ENCODE measurements at regions not wholly inside any gene's neighbourhood (a gene's known extent, or its start where the extent isn't known, plus 50 kb on each side); places are given as distances from the start of the nearest gene placed in this dataset.
"Not testable (repeated sequence)": the region's sequence is repeated elsewhere in the genome, so short reads cannot be mapped to it uniquely, and the experiment has no call there.

DNA sequence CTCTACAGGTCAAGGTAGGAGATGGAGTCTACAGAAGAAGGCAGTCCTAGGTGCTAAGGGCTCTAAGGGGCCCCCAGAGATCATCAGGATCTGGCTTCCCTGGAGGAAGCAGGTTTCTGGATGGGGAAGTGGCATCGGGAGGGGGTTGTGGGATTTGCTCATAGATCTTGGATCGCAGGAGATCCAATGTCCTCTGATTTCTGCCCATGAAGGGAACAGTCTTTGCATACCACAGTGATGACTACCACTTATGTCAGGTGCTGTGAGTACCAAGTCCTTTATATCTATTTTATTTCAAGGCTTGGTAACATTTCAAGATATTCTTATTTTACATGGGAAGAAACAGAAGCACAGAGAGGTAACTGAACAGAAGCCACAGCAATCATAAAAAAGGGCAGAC, 164.0 kb downstream of the RGS9 start:
- no peak for DNase-seq

DNA sequence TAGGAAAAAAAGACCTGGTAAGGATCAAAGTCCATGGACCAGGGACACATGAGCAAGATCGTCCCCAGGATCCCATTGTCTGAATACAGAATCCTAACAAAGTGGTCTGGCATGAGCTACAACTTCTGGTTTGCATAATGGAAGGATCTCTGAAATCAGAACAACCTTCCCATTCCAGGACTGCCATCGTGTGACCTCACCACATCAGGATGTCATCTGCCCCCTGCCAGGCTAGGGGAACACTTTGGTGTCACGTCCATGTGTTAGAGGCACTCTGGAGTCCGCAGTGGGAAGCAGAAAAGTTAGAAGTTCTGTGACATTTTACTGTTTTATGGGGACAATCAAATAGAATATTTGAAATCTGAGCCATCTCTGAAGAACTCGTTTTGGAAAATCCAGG, 160.7 kb downstream of the RGS9 start:
- no peak for DNase-seq

DNA sequence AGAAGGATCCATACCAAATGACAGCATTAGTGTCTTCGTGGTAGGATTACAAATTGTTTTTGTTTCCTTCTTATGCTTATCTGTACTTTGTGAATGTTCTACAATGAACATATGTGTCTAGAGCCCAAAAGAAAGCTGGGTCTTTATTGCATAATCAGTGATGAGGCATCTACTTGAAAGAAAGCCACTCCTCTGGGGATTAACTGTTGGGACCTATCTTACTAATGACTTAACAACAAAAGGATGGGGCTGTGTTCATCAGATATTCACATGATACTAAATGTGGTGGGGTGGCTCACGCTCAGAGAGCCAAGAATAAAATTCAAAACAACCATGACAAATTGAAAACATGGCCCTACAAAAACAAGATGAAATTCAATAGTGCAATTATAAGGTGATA, 160.2 kb downstream of the RGS9 start:
- DNase-seq = no peak

DNA sequence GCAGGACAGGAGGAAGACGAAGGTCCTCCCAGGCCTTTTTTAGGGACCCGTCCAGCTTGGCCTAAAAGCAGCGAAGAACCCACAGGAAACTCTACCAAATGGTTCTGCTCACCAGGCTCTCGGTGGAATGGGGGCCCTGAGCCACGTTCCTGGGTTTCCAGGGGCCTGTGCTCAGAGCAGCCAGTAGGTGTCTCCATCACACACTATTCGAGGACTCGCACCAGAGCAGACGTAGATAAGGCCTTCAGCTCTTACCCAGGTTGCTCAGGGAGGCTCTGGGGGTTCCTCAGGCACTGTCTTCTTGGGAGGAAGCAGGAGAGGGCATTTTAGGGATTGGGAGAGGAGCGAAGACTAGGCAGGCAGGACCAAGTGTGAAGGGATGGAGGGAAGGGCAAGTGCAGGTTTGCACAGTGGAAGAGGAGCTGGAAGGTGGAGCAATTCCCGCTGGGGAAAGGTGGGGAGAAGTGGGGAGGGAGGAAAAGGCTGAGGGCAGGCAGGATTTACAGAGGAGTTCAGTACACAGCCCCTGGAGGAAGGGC, 157.1 kb downstream of the RGS9 start:
- peak; percentile 69 for DNase-seq

DNA sequence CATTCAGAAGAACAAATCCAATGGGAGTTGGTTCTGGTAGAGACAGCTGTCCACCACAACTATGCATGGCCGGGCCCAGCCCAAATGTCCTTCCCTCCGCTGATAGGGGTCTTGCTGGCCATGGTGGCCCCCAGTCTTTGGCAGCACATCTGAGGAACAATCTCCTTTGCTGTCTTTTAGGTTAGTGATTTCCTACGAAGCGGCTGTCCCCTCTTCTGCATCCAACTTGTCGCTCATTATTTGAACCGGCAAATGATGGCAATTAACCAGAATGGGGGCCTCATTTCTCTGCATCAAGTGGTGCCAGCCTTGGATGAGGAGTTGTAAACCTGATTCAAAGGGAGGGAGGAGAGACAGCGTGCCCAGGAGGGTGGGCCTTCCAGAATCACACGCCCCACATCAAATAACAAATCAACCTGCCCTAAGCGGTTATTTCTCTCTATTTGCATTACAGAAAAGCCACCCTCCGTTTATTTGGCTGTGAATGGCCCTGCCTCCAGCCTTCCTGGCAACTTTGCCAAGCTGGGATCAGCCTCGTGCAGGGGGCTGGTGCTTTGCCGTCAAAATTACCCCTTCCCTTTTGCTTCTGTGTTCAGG, 156.5 kb downstream of the RGS9 start:
- no peak for DNase-seq

DNA sequence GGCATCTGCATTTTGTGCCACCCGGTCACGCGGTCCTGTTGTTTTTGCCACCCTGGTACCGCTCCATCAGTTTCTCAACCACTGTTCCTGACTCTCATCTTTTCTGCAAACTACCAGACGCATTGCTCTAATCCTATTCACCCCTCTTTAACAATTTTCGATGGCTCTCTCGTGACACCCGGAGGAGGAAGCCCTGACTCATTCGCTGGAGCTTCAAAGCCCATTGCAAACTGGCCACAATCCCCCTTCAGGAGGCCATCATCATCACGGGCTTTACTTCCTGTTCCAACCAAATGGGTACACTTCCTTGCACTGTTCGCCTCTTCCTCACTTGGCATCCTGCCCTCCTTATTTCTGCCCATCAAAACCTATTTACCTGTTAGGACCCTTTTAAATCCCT, 155.3 kb downstream of the RGS9 start:
- no peak for DNase-seq

DNA sequence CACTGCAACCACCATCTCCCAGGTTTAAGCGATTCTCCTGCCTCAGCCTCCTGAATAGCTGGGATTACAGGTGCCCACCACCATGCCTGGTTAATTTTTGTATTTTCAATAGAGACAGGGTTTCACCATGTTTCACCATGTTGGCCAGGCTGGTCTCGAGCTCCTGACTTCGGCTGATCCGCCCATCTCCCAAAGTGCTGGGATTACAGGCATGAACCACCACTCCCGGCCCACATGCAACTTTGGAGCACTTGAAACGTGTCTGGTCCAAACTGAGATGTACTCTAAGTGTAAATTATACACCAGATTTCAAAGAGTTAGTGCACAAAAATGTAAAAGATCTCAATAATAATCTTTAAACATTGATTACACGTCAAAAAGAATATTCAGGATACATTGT, 154.1 kb downstream of the RGS9 start:
- DNase-seq = not testable (repeated sequence)

DNA sequence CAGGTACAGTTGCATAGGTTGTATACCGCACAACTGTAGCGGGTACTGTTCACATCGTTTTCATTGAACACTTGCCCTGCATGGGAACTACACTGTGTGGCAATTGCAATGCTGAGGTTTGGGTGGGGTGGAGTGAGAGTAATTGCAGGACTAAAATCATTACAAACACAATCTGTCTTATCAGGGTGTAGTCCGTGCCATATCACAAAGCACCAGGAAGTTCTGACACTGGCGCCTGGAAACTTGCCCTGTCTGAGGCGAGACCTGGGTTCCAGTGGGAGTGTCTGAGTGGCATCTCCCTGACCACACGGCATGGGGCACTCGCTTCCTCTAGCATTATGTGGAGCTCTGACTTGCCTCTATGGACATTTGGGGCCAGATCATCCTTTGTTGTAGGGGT, 153.4 kb downstream of the RGS9 start:
- DNase-seq = no peak

DNA sequence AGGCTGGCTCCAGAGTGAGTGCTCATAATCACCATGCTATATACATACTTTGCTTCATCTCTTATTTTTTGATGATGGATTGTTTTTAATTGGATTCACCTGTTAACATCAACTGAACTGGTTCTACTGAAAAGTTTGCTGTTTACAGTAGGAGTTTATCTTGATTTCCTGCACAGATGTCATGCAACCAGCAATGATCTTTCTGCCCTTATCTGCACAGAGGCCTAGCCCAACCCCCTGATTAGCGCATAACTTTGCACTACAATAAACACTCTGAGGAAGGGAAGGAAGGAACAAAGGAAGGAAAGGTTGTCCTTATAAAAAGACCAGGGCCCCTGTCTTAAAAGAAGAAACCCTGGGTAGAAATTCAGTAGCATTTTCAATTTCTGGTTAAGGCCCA, 152.9 kb downstream of the RGS9 start:
- DNase-seq = no peak

DNA sequence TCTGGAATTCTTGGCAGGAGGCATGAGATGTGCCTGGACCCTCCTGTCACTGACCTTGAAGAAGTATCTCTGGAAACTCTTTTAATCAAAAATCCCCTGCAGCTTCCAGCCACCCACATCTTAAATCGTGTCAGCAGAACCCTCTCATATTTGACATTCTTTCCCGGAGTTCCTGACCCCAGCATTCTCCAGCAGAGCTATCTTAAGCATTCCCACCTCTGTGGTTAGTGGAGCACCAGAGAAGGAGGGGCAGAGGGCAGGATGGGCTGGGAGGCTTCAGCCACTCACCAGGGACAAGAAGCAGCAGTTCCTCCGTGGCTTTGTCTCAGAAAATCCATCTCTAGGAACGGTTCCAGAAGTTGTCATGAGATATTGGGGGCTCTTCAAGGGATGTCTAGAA, 149.9 kb downstream of the RGS9 start:
- DNase-seq = peak; percentile 61

DNA sequence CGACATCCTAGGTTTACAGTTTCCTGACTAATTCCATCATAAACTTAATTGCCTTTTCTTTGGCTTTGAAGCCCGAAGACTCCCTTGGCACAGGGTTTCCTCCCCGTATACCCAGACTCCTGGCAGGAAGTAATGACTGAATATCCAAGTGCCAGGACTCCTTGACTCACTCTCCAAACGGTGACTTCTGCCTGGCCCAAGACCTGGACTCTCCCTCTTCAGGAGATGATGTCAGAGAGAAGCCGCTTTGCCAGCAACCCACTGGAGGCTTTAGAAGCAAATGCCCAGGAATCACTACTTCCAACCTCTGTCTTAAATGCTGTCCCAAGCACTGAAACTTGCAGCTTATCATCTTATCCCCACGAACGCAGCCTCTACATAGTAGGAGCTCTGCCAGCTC, 146.5 kb downstream of the RGS9 start:
- DNase-seq = peak; percentile 58

DNA sequence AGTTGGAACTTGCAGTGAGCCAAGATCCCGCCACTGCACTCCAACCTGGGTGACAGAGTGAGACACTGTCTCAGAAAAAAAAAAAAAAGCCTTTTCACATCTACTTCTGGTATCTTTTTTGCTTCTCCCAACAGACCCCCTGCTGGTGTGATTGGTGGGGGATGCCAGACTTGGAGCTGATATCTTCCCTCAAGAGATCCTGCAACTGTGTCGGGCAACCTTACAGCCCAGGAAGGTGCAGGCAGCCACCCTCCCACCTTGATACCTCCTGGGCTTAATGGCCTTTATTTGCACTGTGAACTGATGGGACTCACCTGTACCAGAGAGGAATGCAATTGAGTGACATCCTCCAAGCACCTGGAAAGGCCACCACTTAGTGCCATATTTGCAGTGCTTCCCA, 142.3 kb downstream of the RGS9 start:
- DNase-seq = no peak

DNA sequence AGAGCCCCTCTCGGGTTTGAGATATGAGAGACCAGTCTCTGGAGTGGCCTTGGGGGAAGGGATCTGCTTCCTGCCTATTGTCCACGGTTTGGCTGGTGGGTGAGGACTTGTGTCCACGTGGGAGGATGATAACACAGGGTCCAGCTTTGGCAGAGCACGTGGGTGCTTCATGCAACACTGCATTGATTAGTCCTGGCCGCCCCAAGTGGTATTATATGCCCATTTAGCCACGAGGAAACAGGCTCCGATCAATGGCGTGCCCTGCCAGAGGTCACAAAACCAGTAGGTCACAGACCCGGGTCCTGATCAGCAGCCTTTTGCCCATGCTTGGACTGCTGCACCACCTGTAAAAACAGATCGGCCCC, 141.6 kb downstream of the RGS9 start:
- DNase-seq = no peak

DNA sequence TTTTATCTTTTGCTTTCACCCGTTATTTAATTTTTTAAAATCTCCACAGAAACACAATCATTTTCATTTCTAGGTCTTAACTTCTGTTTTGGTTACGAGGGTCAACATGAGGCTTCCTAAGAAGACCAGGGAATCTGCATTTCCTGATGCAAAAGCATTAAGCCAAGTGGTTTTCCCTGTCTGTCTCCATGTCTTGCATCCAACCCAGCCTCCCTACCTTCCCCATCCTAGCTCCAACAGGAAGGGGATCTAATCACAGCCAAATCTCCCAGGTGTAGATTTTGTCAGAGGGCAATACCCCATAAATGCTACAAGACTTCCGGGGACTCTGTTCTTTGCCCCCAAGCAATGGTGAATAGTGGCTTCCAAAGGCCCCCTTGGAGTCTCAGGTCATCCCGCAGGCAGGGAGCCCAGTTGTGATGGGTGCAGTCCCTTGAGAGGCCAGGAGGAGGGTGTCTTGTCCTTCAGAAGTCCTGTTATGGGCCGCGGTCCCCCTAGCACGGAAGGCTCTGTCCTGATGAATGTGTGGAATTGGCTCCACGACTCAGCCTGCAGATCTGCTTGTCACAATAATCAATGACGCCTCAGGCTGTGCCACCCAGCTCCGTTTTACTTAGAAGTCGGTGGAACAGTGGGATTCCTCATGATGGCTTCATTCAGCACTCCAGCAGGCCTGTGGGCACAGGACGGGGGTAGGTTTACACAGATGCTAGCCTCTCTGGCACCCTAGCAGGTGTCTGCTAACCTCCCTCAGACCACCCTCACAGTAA, 141.1 kb downstream of the RGS9 start:
- no peak for DNase-seq

DNA sequence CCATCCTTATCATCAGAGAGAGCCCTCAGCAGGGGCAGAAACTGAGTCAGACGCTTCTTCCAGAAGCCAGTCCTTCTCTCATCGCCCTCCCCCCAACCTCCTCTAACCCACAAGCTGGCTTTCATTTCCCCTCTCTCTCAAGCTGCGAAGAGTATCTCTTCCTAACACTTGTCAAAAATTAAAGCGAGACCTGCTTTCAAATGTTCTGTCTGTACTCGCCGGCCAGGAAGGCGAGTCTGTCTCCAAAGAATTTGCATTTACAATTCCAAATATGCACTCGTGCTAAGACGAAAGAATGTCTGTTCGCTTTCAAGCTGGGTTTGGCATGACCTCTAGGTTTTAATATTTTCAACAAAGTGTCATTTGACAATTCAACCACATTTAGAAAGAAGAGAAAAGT, 140.4 kb downstream of the RGS9 start:
- no peak for DNase-seq
